Stomach smooth muscle (tissue), 2 donors: ENCODE measurements at regions not wholly inside any gene's neighbourhood (a gene's known extent, or its start where the extent isn't known, plus 50 kb on each side); places are given as distances from the start of the nearest gene placed in this dataset.
"Not testable (repeated sequence)": the region's sequence is repeated elsewhere in the genome, so short reads cannot be mapped to it uniquely, and the experiment has no call there.

Experiments used
- H3K27ac ChIP-seq: one replicate; pipeline ENCODE4 v1.7.0; 2013; ENCODE audit warnings: mild to moderate bottlenecking, low read length, inconsistent platforms
- H3K27me3 ChIP-seq, 2 donors: one replicate each; pipeline ENCODE4 v1.7.0; 2013; ENCODE audit warnings: low read length in 2 of 2; ENCODE audit not compliant: insufficient read depth in 2 of 2, control insufficient read depth in 1 of 2
- H3K36me3 ChIP-seq, 2 donors: one replicate each; pipeline ENCODE4 v1.7.0; 2013; ENCODE audit warnings: low read length in 2 of 2; ENCODE audit not compliant: control insufficient read depth in 2 of 2, insufficient read depth in 2 of 2
- H3K4me1 ChIP-seq: one replicate; pipeline ENCODE4 v1.7.0; 2013; ENCODE audit warnings: low read length; ENCODE audit not compliant: control insufficient read depth, insufficient read depth
- H3K4me3 ChIP-seq, 2 donors: one replicate each; pipeline ENCODE4 v1.7.0; 2013; ENCODE audit warnings: low read length in 2 of 2
- H3K9ac ChIP-seq, 2 donors: one replicate each; pipeline ENCODE4 v1.7.0; 2013; ENCODE audit warnings: low read length in 2 of 2, mild to moderate bottlenecking in 1 of 2
- H3K9me3 ChIP-seq, 2 donors: one replicate each; pipeline ENCODE4 v1.7.0; 2013; ENCODE audit warnings: low read length in 2 of 2; ENCODE audit not compliant: control insufficient read depth in 2 of 2
- donor health status: healthy.
- donor health status: Pancreatic carcinoma.

- not testable (repeated sequence) for H3K4me3 ChIP-seq, H3K4me1 ChIP-seq, H3K36me3 ChIP-seq, H3K27ac ChIP-seq, H3K27me3 ChIP-seq, H3K9ac ChIP-seq, H3K9me3 ChIP-seq
These were observed 116.1 kb downstream of the TMEM121 start for GRCh38 chr14:105642486-105642885.

DNA sequence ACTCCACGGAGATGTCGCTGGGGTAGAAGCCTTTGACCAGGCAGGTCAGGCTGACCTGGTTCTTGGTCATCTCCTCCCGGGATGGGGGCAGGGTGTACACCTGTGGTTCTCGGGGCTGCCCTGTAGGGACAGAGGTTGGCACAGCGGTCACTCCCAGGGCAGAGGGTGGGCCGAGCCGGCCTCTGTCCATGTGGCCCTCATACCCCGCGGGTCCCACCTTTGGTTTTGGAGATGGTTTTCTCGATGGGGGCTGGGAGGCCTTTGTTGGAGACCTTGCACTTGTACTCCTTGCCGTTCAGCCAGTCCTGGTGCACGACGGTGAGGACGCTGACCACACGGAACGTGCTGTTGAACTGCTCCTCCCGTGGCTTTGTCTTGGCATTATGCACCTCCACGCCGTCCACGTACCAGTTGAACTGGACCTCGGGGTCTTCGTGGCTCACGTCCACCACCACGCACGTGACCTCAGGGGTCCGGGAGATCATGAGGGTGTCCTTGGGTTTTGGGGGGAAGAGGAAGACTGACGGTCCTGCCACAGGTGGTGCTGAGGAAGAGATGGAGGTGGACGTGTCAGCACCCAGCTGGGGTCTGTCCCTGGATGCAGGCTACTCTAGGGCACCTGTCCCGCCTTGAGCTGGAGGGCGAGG, 117.1 kb downstream of the TMEM121 start:
- not testable (repeated sequence) for H3K36me3 ChIP-seq, H3K4me1 ChIP-seq, H3K9me3 ChIP-seq, H3K9ac ChIP-seq, H3K27ac ChIP-seq, H3K4me3 ChIP-seq, H3K27me3 ChIP-seq

- not testable (repeated sequence) for H3K27me3 ChIP-seq, H3K9me3 ChIP-seq
These were observed 117.7 kb downstream of the TMEM121 start for GRCh38 chr14:105644053-105644435.

DNA sequence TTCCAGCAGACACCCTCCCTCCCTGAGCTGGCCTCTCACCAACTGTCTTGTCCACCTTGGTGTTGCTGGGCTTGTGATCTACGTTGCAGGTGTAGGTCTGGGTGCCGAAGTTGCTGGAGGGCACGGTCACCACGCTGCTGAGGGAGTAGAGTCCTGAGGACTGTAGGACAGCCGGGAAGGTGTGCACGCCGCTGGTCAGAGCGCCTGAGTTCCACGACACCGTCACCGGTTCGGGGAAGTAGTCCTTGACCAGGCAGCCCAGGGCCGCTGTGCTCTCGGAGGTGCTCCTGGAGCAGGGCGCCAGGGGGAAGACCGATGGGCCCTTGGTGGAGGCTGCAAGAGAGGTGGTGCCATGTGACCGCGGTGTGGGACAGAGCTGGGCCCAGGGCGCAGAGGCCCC, 118.1 kb downstream of the TMEM121 start:
- not testable (repeated sequence) for H3K27ac ChIP-seq, H3K27me3 ChIP-seq, H3K4me3 ChIP-seq, H3K4me1 ChIP-seq, H3K36me3 ChIP-seq, H3K9ac ChIP-seq, H3K9me3 ChIP-seq

More at GRCh38 chr14:105644053-105644435, 117.7 kb downstream of the TMEM121 start:
- not testable (repeated sequence) for H3K36me3 ChIP-seq, H3K4me3 ChIP-seq, H3K9ac ChIP-seq, H3K4me1 ChIP-seq, H3K27ac ChIP-seq

GRCh38 chr14:105644891-105645290, 118.5 kb downstream of the TMEM121 start:
- H3K36me3 ChIP-seq, H3K4me1 ChIP-seq, H3K9me3 ChIP-seq, H3K9ac ChIP-seq, H3K27me3 ChIP-seq, H3K4me3 ChIP-seq, H3K27ac ChIP-seq: not testable (repeated sequence)

- not testable (repeated sequence) for H3K27me3 ChIP-seq, H3K4me3 ChIP-seq, H3K9ac ChIP-seq, H3K4me1 ChIP-seq, H3K36me3 ChIP-seq, H3K27ac ChIP-seq, H3K9me3 ChIP-seq
These were observed 119.0 kb downstream of the TMEM121 start for GRCh38 chr14:105645389-105645788.

GRCh38 chr14:105646175-105646574, 119.8 kb downstream of the TMEM121 start:
- no peak overlapping the region for H3K27ac ChIP-seq
- H3K4me3 ChIP-seq: no peak overlapping the region
- peaks cover 2% of the 10 kb centered on the region for H3K4me1 ChIP-seq

GRCh38 chr14:105646711-105647281, 120.4 kb downstream of the TMEM121 start:
- H3K4me3 ChIP-seq, H3K9ac ChIP-seq, H3K36me3 ChIP-seq, H3K9me3 ChIP-seq, H3K4me1 ChIP-seq, H3K27ac ChIP-seq, H3K27me3 ChIP-seq: not testable (repeated sequence)

More at GRCh38 chr14:105646175-105646574, 119.8 kb downstream of the TMEM121 start:
- Histone ChIP-seq H3K27me3 (no peaks in the 10 kb centered on the region), H3K9me3 (no peaks in the 10 kb centered on the region), H3K36me3 (no peaks in the 10 kb centered on the region), H3K9ac (no peak overlapping the region)

- H3K9ac ChIP-seq, H3K27ac ChIP-seq, H3K4me1 ChIP-seq, H3K36me3 ChIP-seq, H3K4me3 ChIP-seq, H3K27me3 ChIP-seq, H3K9me3 ChIP-seq: not testable (repeated sequence)
These were observed 121.0 kb downstream of the TMEM121 start for GRCh38 chr14:105647426-105647783.

GRCh38 chr14:105647784-105648608, 121.6 kb downstream of the TMEM121 start:
- no peak overlapping the region for H3K4me3 ChIP-seq
- no peaks in the 10 kb centered on the region for H3K36me3 ChIP-seq
- H3K27me3 ChIP-seq: no peaks in the 10 kb centered on the region
- H3K9ac ChIP-seq: no peak overlapping the region
- H3K27ac ChIP-seq: no peak overlapping the region
- no peaks in the 10 kb centered on the region for H3K4me1 ChIP-seq
- H3K9me3 ChIP-seq: no peaks in the 10 kb centered on the region
